ENCODE measurements at regions not wholly inside any gene's neighbourhood (a gene's known extent, or its start where the extent isn't known, plus 50 kb on each side); places are given as distances from the start of the nearest gene placed in this dataset.

GRCh38 chr3:191696348-191696747, 235.4 kb downstream of the PYDC2 start:
- TF ChIP-seq CTCF (IDR thresholded peaks at IDR 0.05) (no peak), POLR2A (IDR thresholded peaks at IDR 0.05) (no peak), EP300 (IDR thresholded peaks at IDR 0.05) (no peak)

Data from ovary (tissue), 3 donors.